Smooth muscle cell (in vitro differentiated cells): ENCODE measurements at regions not wholly inside any gene's neighbourhood (a gene's known extent, or its start where the extent isn't known, plus 50 kb on each side); places are given as distances from the start of the nearest gene placed in this dataset.

Experiments used
- DNase-seq: peaks from one replicate; lab custom pipeline; 2025; ENCODE audit not compliant: unreplicated experiment; lab: John Stamatoyannopoulos, UW
- H2AFZ ChIP-seq: fragments of 200-600 bp; sonication (generic); 2 replicates; pipeline ENCODE4 v1.6.0; 2016; ENCODE audit warnings: antibody characterized with exemption, low read depth, mild to moderate bottlenecking
- H3F3A ChIP-seq: fragments of 200-600 bp; sonication (generic); 2 replicates; pipeline ENCODE4 v1.6.0; 2017; ENCODE audit warnings: antibody characterized with exemption, low read depth
- H3K27ac ChIP-seq: fragments of 200-600 bp; sonication (generic); 2 replicates; pipeline ENCODE4 v1.5.1; 2016; ENCODE audit warnings: low read depth, mild to moderate bottlenecking
- H3K27me3 ChIP-seq: fragments of 200-600 bp; sonication (generic); 2 replicates; pipeline ENCODE4 v1.6.1; 2016; ENCODE audit warnings: low read depth, mild to moderate bottlenecking
- H3K36me3 ChIP-seq: fragments of 200-600 bp; sonication (generic); 2 replicates; pipeline ENCODE4 v1.5.1; 2016; ENCODE audit warnings: low read depth
- H3K4me1 ChIP-seq: fragments of 200-600 bp; sonication (generic); 2 replicates; pipeline ENCODE4 v1.5.1; 2016; ENCODE audit warnings: low read depth
- H3K4me2 ChIP-seq: fragments of 200-600 bp; sonication (generic); 2 replicates; pipeline ENCODE4 v1.6.0; 2016; ENCODE audit warnings: mild to moderate bottlenecking
- H3K4me3 ChIP-seq: fragments of 200-600 bp; sonication (generic); 2 replicates; pipeline ENCODE4 v1.5.1; 2016; ENCODE audit warnings: mild to moderate bottlenecking
- H3K79me2 ChIP-seq: fragments of 200-600 bp; sonication (generic); 2 replicates; pipeline ENCODE4 v1.6.0; 2016; ENCODE audit warnings: low read depth, mild to moderate bottlenecking
- H3K9ac ChIP-seq: fragments of 200-600 bp; sonication (generic); 2 replicates; pipeline ENCODE4 v1.6.0; 2016; ENCODE audit warnings: low read depth
- H3K9me3 ChIP-seq: fragments of 200-600 bp; sonication (generic); replicated peaks from 2 replicates; pipeline ENCODE4 v1.5.1; 2016; ENCODE audit warnings: low read depth
- H4K20me1 ChIP-seq: fragments of 200-600 bp; sonication (generic); 2 replicates; pipeline ENCODE4 v1.6.0; 2016; ENCODE audit warnings: low read depth
- WGBS: methylation state at CpG from one replicate; pipeline ENCODE4 v1.1.7; 2016; ENCODE audit warnings: low lambda C conversion rate; 5-methylcytosine and 5-hydroxymethylcytosine counted together
- TF ChIP-seq, protein P1 (sequence below): fragments of 200-600 bp; sonication (generic); IDR thresholded peaks from 2 replicates; pipeline ENCODE4 v1.5.1; 2017; ENCODE audit warnings: borderline replicate concordance, mild to moderate bottlenecking, antibody characterized with exemption; ENCODE audit not compliant: insufficient read depth, poor library complexity, severe bottlenecking

DNA sequence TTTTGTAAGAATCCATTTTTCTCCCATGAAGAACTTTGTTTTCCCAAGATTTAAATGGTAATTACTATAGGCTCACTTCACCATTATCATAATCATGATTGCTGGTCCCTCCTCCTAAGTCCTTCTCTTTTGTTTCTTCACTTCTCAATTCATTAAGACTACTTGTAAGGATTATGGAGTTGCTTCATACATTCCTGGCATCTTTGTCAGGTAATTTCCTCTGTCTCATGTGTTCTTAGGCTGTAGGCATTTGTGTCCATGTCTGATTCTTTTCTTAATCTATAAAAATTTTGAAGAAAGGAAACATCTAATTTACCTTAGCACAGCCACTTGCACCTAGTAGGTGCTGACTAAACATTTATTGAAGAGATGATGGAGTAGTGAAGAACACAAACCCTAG lies 79.9 kb upstream of the SATB1 start:
- TF ChIP-seq, protein P1, sequence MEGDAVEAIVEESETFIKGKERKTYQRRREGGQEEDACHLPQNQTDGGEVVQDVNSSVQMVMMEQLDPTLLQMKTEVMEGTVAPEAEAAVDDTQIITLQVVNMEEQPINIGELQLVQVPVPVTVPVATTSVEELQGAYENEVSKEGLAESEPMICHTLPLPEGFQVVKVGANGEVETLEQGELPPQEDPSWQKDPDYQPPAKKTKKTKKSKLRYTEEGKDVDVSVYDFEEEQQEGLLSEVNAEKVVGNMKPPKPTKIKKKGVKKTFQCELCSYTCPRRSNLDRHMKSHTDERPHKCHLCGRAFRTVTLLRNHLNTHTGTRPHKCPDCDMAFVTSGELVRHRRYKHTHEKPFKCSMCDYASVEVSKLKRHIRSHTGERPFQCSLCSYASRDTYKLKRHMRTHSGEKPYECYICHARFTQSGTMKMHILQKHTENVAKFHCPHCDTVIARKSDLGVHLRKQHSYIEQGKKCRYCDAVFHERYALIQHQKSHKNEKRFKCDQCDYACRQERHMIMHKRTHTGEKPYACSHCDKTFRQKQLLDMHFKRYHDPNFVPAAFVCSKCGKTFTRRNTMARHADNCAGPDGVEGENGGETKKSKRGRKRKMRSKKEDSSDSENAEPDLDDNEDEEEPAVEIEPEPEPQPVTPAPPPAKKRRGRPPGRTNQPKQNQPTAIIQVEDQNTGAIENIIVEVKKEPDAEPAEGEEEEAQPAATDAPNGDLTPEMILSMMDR, result no peak
- Histone ChIP-seq H3K36me3 (no peaks in the 10 kb centered on the region), H4K20me1 (no peaks in the 10 kb centered on the region), H3K4me1 (no peaks in the 10 kb centered on the region), H3F3A (no peaks in the 10 kb centered on the region), H3K4me2 (no peak overlapping the region), H2AFZ (no peak overlapping the region), H3K9me3 (no peaks in the 10 kb centered on the region), H3K4me3 (no peak overlapping the region), H3K9ac (no peak overlapping the region), H3K27me3 (no peaks in the 10 kb centered on the region), H3K79me2 (no peaks in the 10 kb centered on the region), H3K27ac (no peak overlapping the region)
- no peak for DNase-seq

DNA sequence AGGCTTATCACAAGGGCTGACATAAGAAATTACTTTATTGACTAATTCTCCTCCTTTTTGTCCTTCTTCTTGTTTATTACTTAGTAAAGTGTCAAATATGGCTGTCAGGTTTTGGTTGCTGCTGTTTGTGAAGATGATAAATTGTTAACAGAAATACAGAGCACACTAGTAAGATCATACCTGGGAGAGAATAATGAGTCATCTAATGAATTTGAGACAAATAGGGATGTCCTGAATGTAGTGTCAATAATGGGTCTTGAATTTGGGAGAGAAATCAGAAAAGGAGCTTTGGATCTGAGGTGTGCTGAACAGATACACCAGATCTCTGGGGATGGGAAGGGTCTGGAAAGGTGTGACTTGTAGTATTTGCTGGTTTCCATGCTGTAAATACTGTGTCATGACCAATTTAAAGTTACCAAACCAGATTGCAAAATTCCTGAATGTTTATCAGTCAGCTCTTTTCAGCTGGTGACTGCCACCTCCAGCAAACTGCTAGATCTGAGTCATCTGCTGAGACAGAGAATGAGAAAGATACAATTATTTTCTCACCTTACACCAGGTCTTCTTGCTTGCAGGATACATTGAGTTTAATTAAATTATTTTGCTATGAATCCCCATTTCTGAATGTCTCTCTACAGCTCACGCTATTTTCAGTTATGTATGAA lies 76.7 kb upstream of the SATB1 start:
- Histone ChIP-seq H3F3A (no peaks in the 10 kb centered on the region), H3K4me3 (no peak overlapping the region), H3K27ac (peak overlapping the region; percentile 54), H3K4me2 (no peak overlapping the region), H3K27me3 (no peaks in the 10 kb centered on the region), H3K9me3 (no peaks in the 10 kb centered on the region), H3K4me1 (no peaks in the 10 kb centered on the region), H3K36me3 (no peaks in the 10 kb centered on the region), H2AFZ (peak overlapping the region; percentile 5), H4K20me1 (no peaks in the 10 kb centered on the region), H3K9ac (no peak overlapping the region), H3K79me2 (no peaks in the 10 kb centered on the region)
- 81% methylated on average over 1 of the region's 1 CpG for WGBS
- TF ChIP-seq, protein P1, result no peak
- no peak for DNase-seq

DNA sequence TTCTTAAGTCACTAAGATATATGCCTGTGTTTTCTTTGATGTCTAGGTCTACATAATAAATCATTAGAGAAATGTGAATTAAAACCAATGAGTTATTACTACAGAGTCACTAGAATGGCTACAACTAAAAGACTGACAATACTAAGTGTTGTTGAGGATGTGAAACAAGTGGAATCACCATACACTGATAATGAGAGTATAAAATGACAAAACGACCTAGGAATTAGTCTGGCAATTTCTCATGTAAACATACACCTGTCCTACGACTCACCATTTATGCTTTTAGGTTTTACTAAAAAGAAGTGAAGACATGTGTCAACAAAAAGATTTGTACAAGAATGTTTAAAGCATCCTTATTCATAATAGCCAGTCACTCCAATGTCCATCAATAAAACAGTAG lies 75.2 kb upstream of the SATB1 start:
- WGBS, result 81% methylated on average over 2 of the region's 2 CpGs
- H3K4me1 ChIP-seq, result no peaks in the 10 kb centered on the region

More for the DNA sequence above, 75.2 kb upstream of the SATB1 start:
- Histone ChIP-seq H3F3A (no peaks in the 10 kb centered on the region), H4K20me1 (no peaks in the 10 kb centered on the region), H3K4me3 (no peak overlapping the region), H3K4me2 (no peak overlapping the region), H3K79me2 (no peaks in the 10 kb centered on the region), H2AFZ (no peak overlapping the region), H3K27ac (no peak overlapping the region), H3K9me3 (no peaks in the 10 kb centered on the region), H3K27me3 (no peaks in the 10 kb centered on the region), H3K36me3 (no peaks in the 10 kb centered on the region), H3K9ac (no peak overlapping the region)
- TF ChIP-seq, protein P1, result no peak
- no peak for DNase-seq
